Thyroid gland (tissue), 4 donors: ENCODE measurements at regions not wholly inside any gene's neighbourhood (a gene's known extent, or its start where the extent isn't known, plus 50 kb on each side); places are given as distances from the start of the nearest gene placed in this dataset.
A peak's percentile ranks its signal among the peaks of the same experiment; 100 is the strongest.

ENCODE experiments used
- DNase-seq, 2 donors: peaks; one replicate each; pipeline ENCODE4 v3.0.0-alpha.2; 2019
- H3K27ac ChIP-seq, 3 donors: fragments of 200-600 bp; sonication (generic); 1 replicate in 2 of 3; 2 replicates in 1 of 3; pipeline ENCODE4 v1.5.1; 2016 to 2019; ENCODE audit warnings: mild to moderate bottlenecking in 1 of 3, moderate library complexity in 1 of 3
- H3K27me3 ChIP-seq: fragments of 200-600 bp; sonication (generic); one replicate; pipeline ENCODE4 v1.5.1; 2019
- H3K36me3 ChIP-seq, 2 donors: fragments of 200-600 bp; sonication (generic); one replicate each; pipeline ENCODE4 v1.5.1; 2016 to 2019
- H3K4me1 ChIP-seq, 2 donors: fragments of 200-600 bp; sonication (generic); one replicate each; pipeline ENCODE4 v1.5.1; 2017 to 2019
- H3K4me3 ChIP-seq, 3 donors: fragments of 200-600 bp; sonication (generic); replicated peaks in 1 of 3; 1 replicate in 2 of 3; 2 replicates in 1 of 3; pipeline ENCODE4 v1.5.1; 2016; ENCODE audit warnings: mild to moderate bottlenecking in 1 of 3
- H3K9me3 ChIP-seq: fragments of 200-600 bp; sonication (generic); one replicate; pipeline ENCODE4 v1.5.1; 2017
- POLR2A ChIP-seq, 2 donors: fragments of 450-650 bp; IDR thresholded peaks; one replicate each; pipeline ENCODE4 v1.6.1; 2017; ENCODE audit warnings: antibody characterized with exemption in 2 of 2, mild to moderate bottlenecking in 2 of 2, moderate library complexity in 1 of 2
- WGBS, 2 donors: methylation state at CpG; one replicate each; pipeline ENCODE4 v1.1.5; 2017; 5-methylcytosine and 5-hydroxymethylcytosine counted together
- intact Hi-C: fragments of 100-400 bp; cut with DNase I; formaldehyde crosslinking; loops from one replicate; pipeline ENCODE4 v1.15.1; 2023
- TF ChIP-seq, protein P1 (sequence below), 6 experiments: fragments of 200-600 bp in 3 of 6; fragments of 450-650 bp in 3 of 6; sonication (generic) in 3 of 6; IDR thresholded peaks; one replicate each; pipeline ENCODE4 v1.5.1; 2016 to 2019; ENCODE audit warnings: antibody characterized with exemption in 6 of 6, mild to moderate bottlenecking in 2 of 6, inconsistent platforms in 1 of 6, moderate library complexity in 1 of 6

DNA sequence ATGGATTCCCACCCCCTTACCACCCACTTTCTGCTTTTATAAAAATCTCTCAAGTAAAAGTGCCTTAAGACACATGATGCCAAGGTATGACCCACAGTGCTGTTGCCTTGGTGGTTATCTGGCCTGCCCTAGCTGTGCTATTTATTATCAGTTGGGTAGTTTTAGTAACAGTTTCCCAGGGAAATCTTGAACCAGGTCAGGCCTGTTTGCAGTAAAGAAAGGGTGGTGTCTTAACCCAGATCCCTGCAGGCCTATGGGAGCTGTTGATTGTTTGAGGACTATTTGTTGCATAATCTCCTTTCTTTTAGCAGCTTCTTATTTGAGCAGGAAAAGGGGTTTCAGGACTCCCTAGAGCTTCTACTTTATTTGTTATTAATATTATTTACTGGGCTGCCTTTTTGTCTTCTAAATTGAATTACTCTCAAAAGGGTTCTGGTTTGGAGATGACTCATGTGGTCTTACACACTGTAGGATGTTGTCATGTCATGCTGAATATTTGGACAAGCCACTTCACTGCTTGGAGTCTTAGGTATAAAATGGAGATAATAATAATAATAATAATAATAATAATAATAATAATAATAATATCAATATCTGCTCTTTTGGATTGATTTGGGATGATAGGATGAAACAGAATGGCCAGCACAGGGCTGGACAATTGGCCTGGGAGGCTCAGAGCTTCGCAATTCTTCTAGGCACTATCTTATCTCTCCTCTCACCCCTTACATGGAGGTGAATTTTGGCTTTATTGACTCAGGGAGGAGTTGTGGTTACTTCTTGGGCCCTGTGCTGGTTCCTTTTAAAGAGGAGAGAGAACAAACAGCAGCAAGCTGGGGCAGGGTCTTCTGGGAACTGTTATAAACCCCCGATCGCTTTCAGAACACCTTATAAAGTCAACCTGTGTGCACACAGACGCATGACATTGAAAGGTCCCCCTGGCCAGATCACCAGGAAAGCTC, 252.1 kb downstream of the PRDM2 start:
- Histone ChIP-seq H3K9me3 (no peaks in the 10 kb centered on the region), H3K4me1 (no peaks in the 10 kb centered on the region), H3K27me3 (no peaks in the 10 kb centered on the region), H3K27ac (peak overlapping the region in 1 of 3 donors; percentile 10), H3K4me3 (no peak overlapping the region), H3K36me3 (no peaks in the 10 kb centered on the region)
- intact Hi-C loops: no loop called here
- TF ChIP-seq, protein P1, sequence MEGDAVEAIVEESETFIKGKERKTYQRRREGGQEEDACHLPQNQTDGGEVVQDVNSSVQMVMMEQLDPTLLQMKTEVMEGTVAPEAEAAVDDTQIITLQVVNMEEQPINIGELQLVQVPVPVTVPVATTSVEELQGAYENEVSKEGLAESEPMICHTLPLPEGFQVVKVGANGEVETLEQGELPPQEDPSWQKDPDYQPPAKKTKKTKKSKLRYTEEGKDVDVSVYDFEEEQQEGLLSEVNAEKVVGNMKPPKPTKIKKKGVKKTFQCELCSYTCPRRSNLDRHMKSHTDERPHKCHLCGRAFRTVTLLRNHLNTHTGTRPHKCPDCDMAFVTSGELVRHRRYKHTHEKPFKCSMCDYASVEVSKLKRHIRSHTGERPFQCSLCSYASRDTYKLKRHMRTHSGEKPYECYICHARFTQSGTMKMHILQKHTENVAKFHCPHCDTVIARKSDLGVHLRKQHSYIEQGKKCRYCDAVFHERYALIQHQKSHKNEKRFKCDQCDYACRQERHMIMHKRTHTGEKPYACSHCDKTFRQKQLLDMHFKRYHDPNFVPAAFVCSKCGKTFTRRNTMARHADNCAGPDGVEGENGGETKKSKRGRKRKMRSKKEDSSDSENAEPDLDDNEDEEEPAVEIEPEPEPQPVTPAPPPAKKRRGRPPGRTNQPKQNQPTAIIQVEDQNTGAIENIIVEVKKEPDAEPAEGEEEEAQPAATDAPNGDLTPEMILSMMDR (IDR thresholded peaks at IDR 0.05): no peak
- TF ChIP-seq POLR2A (IDR thresholded peaks at IDR 0.05): no peak
- 71 to 81% methylated on average over 4 of the region's 4 CpGs for WGBS, 2 donors
- no peak for DNase-seq

DNA sequence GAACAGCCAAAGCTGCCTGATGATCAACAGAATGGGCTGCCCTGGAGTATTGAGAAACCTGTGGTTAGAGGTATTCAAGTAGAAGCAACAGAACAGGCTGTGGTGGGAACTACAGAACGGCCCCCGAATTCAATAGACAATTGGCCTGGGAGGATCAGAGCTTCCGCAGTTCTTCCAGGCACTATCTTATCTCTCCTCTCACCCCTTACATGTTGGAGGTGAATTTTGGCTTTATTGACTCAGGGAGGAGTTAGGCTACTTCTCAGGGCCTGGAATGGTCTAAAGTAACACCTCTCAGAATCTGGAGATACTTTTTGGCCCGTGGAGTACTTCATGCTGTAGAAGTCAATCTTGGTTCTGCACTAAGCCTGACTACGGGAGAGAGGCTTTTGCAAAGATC, 253.0 kb downstream of the PRDM2 start:
- no peak for DNase-seq
- no peak for TF ChIP-seq POLR2A (IDR thresholded peaks at IDR 0.05)
- TF ChIP-seq, protein P1 (IDR thresholded peaks at IDR 0.05): no peak
- intact Hi-C loops: no loop called here
- no peak overlapping the region for H3K4me3 ChIP-seq
- H3K9me3 ChIP-seq: no peaks in the 10 kb centered on the region
- 72 to 85% methylated on average over 5 of the region's 5 CpGs for WGBS, 2 donors
- H3K27me3 ChIP-seq: no peaks in the 10 kb centered on the region
- no peak overlapping the region for H3K27ac ChIP-seq
- no peaks in the 10 kb centered on the region for H3K4me1 ChIP-seq
- no peaks in the 10 kb centered on the region for H3K36me3 ChIP-seq

- no peak for TF ChIP-seq POLR2A (IDR thresholded peaks at IDR 0.05)
- TF ChIP-seq, protein P1 (IDR thresholded peaks at IDR 0.05): no peak
- H3K27ac ChIP-seq: no peak overlapping the region
- no peaks in the 10 kb centered on the region for H3K9me3 ChIP-seq
- H3K27me3 ChIP-seq: no peaks in the 10 kb centered on the region
- 61 to 64% methylated on average over 4 of the region's 4 CpGs for WGBS, 2 donors
- intact Hi-C loops: no loop called here
- no peaks in the 10 kb centered on the region for H3K4me1 ChIP-seq
- DNase-seq: no peak
- H3K36me3 ChIP-seq: no peaks in the 10 kb centered on the region
- H3K4me3 ChIP-seq: no peak overlapping the region
Observed at GRCh38 chr1:13956393-13956792, 256.4 kb downstream of the PRDM2 start.

DNA sequence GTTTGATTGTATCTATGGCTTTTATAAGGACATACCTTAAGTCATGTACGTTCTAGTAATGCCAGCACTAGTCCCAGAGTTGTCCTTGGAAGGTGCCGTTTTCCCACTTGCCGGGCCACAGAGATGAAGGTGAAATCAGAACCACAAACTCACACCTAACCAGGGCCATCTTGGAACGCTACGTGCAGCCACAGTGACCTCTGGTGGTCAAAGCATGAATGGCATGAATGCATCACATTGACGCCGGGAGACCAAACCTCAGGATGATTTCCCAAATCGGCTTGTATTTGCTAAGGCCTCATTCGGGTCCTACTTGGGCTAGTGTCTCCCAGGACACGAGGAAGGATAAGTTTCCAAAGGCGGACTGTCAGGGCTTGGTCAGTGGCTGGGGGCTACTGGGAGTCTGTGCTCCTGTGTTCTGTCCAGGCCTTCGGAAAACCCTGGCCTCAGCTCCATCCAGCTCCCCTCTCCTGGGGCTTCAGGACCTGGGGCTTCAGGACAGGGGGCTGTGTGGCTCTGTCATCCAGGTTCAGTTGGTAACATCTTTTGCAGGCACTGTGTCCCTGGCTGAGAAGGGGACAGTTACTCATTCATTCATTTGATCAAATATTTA, 260.5 kb downstream of the PRDM2 start:
- Histone ChIP-seq H3K4me3 (no peak overlapping the region), H3K4me1 (no peaks in the 10 kb centered on the region), H3K36me3 (no peaks in the 10 kb centered on the region), H3K27ac (no peak overlapping the region), H3K9me3 (no peaks in the 10 kb centered on the region), H3K27me3 (no peaks in the 10 kb centered on the region)
- TF ChIP-seq, protein P1 (IDR thresholded peaks at IDR 0.05): peak; percentile 81 to 97 (median 96)
- TF ChIP-seq POLR2A (IDR thresholded peaks at IDR 0.05): no peak
- DNase-seq: peak; percentile 72 to 79
- 8 to 9% methylated on average over 12 of the region's 12 CpGs for WGBS, 2 donors
- intact Hi-C loops: loop anchor here (5.0 to 10.0 kb wide), 2 partner anchors 133 to 1144 kb away; no protein-coding TSS in a partner anchor

GRCh38 chr1:13964768-13965167, 264.8 kb downstream of the PRDM2 start:
- H3K27me3 ChIP-seq: no peaks in the 10 kb centered on the region
- H3K4me1 ChIP-seq: no peaks in the 10 kb centered on the region
- no peak for DNase-seq
- intact Hi-C loops: loop anchor here (5.0 to 10.0 kb wide), 2 partner anchors 137 to 1140 kb away; no protein-coding TSS in a partner anchor
- 83 to 91% methylated on average over 4 of the region's 4 CpGs for WGBS, 2 donors
- TF ChIP-seq, protein P1 (IDR thresholded peaks at IDR 0.05): no peak
- TF ChIP-seq POLR2A (IDR thresholded peaks at IDR 0.05): no peak
- H3K9me3 ChIP-seq: no peaks in the 10 kb centered on the region
- H3K4me3 ChIP-seq: no peak overlapping the region
- no peaks in the 10 kb centered on the region for H3K36me3 ChIP-seq
- no peak overlapping the region for H3K27ac ChIP-seq
